ENCODE measurements at regions not wholly inside any gene's neighbourhood (a gene's known extent, or its start where the extent isn't known, plus 50 kb on each side); places are given as distances from the start of the nearest gene placed in this dataset.

DNA sequence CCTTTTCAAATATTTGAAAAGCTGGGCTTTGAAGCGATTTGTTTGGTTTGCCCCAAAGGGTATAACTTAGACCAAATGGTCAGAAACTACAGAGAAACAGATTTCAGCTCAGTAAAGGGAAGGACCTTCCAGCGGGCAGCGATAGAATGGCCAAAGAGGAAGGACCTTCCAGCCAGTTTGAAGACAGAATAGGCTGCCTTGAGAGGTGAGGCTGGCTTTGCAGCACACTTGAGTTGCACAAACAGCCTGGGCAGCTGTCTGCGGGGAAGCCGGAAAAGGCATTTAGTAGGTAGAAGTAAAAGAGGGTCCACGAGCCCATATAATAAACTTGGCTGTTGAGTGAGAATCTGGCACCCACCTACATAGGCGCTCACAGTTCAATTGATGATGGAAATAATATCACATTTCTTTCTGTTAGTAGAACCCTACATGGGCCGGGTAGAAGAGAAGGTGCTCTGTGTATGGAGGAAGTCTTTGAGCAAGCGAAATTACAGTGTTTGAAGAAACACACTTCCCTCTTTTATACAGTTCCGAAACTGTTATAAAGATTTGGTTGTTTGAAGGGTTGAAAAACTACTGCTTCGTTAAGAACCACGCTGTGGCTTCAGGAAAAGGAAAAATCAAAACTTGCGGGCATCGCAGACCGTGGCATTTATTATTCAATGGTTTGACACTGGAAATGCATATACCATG lies 75.0 kb upstream of the SORBS2 start:
- Histone ChIP-seq H3K36me3 (ENCODE audit: insufficient read depth, low read length) (peaks cover 4% of the 10 kb centered on the region), H3K4me3 (ENCODE audit: low read length) (no peak overlapping the region), H4K20me1 (ENCODE audit: insufficient read depth) (no peaks in the 10 kb centered on the region), H3K9me2 (ENCODE audit: insufficient read depth, low read length) (no peaks in the 10 kb centered on the region), H3K4me2 (ENCODE audit: low read length) (no peak overlapping the region), H3K27ac (ENCODE audit: low read length) (no peak overlapping the region), H2AFZ (ENCODE audit: low read depth, low read length) (no peak overlapping the region), H3K9me3 (ENCODE audit: low read length) (no peaks in the 10 kb centered on the region), H3K79me2 (replicated peaks; ENCODE audit: insufficient read depth, low read length) (no peaks in the 10 kb centered on the region), H3K9ac (ENCODE audit: low read length) (no peak overlapping the region), H3F3A (ENCODE audit: insufficient read depth, low read length, poor library complexity, severe bottlenecking) (no peaks in the 10 kb centered on the region), H3K27me3 (ENCODE audit: insufficient read depth, low read depth, low read length) (no peaks in the 10 kb centered on the region)
- TF ChIP-seq POLR2AphosphoS5 (IDR thresholded peaks at IDR 0.05) = no peak
- no peak for TF ChIP-seq EP300 (conservative IDR thresholded peaks at IDR 0.05; ENCODE audit: poor library complexity, severe bottlenecking)

DNA sequence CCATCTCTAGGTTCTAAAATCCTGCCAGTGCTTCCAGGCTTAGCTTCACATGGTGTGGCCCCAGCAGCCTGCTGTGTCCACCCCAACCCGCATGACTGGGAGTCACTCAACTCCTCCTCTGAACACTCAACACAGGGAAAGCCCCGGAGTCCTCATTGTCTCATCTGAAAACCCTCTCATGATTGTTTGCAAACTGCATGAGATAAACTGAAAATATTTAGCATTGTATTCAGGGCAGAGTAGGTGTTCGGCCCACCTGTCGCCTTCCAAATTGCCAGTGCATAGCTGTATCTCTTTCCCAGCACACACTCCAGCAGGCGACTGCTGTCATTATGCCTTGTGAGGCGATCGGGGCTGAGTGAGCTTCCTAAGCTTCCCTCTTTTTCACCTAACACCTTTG lies 76.7 kb upstream of the SORBS2 start:
- Histone ChIP-seq H3K9ac (ENCODE audit: low read length) (no peak overlapping the region), H2AFZ (ENCODE audit: low read depth, low read length) (no peak overlapping the region), H3F3A (ENCODE audit: insufficient read depth, low read length, poor library complexity, severe bottlenecking) (no peaks in the 10 kb centered on the region), H3K4me3 (ENCODE audit: low read length) (no peak overlapping the region), H3K36me3 (ENCODE audit: insufficient read depth, low read length) (peaks cover 4% of the 10 kb centered on the region), H3K4me2 (ENCODE audit: low read length) (no peak overlapping the region), H3K79me2 (replicated peaks; ENCODE audit: insufficient read depth, low read length) (no peaks in the 10 kb centered on the region), H3K9me2 (ENCODE audit: insufficient read depth, low read length) (no peaks in the 10 kb centered on the region), H3K9me3 (ENCODE audit: low read length) (no peaks in the 10 kb centered on the region), H3K27me3 (ENCODE audit: insufficient read depth, low read depth, low read length) (no peaks in the 10 kb centered on the region), H4K20me1 (ENCODE audit: insufficient read depth) (no peaks in the 10 kb centered on the region), H3K27ac (ENCODE audit: low read length) (no peak overlapping the region)
- TF ChIP-seq TAF1 (IDR thresholded peaks at IDR 0.05; ENCODE audit: low read depth) (no peak), CTCF (IDR thresholded peaks at IDR 0.05; ENCODE audit: poor library complexity, severe bottlenecking) (no peak)

- Histone ChIP-seq H4K20me1 (ENCODE audit: insufficient read depth) (no peaks in the 10 kb centered on the region), H2AFZ (ENCODE audit: low read depth, low read length) (no peak overlapping the region), H3K36me3 (ENCODE audit: insufficient read depth, low read length) (peaks cover 4% of the 10 kb centered on the region), H3K9me3 (ENCODE audit: low read length) (no peaks in the 10 kb centered on the region), H3K9me2 (ENCODE audit: insufficient read depth, low read length) (no peaks in the 10 kb centered on the region), H3K79me2 (replicated peaks; ENCODE audit: insufficient read depth, low read length) (no peaks in the 10 kb centered on the region), H3F3A (ENCODE audit: insufficient read depth, low read length, poor library complexity, severe bottlenecking) (no peaks in the 10 kb centered on the region), H3K27me3 (ENCODE audit: insufficient read depth, low read depth, low read length) (no peaks in the 10 kb centered on the region), H3K9ac (ENCODE audit: low read length) (no peak overlapping the region), H3K27ac (ENCODE audit: low read length) (no peak overlapping the region), H3K4me2 (ENCODE audit: low read length) (no peak overlapping the region), H3K4me3 (ENCODE audit: low read length) (no peak overlapping the region)
- TF ChIP-seq TAF1 (IDR thresholded peaks at IDR 0.05; ENCODE audit: low read depth) (no peak), SMC3 (conservative IDR thresholded peaks at IDR 0.05; ENCODE audit: poor library complexity) (no peak), CTCF (IDR thresholded peaks at IDR 0.05; ENCODE audit: poor library complexity, severe bottlenecking) (no peak), POLR2AphosphoS5 (IDR thresholded peaks at IDR 0.05) (no peak), EP300 (conservative IDR thresholded peaks at IDR 0.05; ENCODE audit: poor library complexity, severe bottlenecking) (no peak), RAD21 (conservative IDR thresholded peaks at IDR 0.05) (no peak), EZH2 (IDR thresholded peaks at IDR 0.05; ENCODE audit: borderline replicate concordance, insufficient read depth, low read length, poor library complexity, severe bottlenecking) (no peak), MXI1 (conservative IDR thresholded peaks at IDR 0.05; ENCODE audit: poor library complexity, severe bottlenecking) (no peak)
- TF ChIP-seq, protein P1, sequence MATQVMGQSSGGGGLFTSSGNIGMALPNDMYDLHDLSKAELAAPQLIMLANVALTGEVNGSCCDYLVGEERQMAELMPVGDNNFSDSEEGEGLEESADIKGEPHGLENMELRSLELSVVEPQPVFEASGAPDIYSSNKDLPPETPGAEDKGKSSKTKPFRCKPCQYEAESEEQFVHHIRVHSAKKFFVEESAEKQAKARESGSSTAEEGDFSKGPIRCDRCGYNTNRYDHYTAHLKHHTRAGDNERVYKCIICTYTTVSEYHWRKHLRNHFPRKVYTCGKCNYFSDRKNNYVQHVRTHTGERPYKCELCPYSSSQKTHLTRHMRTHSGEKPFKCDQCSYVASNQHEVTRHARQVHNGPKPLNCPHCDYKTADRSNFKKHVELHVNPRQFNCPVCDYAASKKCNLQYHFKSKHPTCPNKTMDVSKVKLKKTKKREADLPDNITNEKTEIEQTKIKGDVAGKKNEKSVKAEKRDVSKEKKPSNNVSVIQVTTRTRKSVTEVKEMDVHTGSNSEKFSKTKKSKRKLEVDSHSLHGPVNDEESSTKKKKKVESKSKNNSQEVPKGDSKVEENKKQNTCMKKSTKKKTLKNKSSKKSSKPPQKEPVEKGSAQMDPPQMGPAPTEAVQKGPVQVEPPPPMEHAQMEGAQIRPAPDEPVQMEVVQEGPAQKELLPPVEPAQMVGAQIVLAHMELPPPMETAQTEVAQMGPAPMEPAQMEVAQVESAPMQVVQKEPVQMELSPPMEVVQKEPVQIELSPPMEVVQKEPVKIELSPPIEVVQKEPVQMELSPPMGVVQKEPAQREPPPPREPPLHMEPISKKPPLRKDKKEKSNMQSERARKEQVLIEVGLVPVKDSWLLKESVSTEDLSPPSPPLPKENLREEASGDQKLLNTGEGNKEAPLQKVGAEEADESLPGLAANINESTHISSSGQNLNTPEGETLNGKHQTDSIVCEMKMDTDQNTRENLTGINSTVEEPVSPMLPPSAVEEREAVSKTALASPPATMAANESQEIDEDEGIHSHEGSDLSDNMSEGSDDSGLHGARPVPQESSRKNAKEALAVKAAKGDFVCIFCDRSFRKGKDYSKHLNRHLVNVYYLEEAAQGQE (IDR thresholded peaks at IDR 0.05; ENCODE audit: borderline replicate concordance) = no peak
Measured at GRCh38 chr4:185889585-185889984, 77.6 kb upstream of the SORBS2 start.
